Esophagus mucosa (tissue), 1 donor: ENCODE measurements at regions not wholly inside any gene's neighbourhood (a gene's known extent, or its start where the extent isn't known, plus 50 kb on each side); places are given as distances from the start of the nearest gene placed in this dataset.

Experiments used
- ATAC-seq: fragments of 200-7000 bp; cut with Tn5 transposase; one replicate; pipeline ENCODE4 v1.9.1; 2020
- donor health status: DM: yes; HTN: yes; CAD: no.

GRCh38 chr7:23981314-23981713 is 271.3 kb downstream of the STK31 start:
- ATAC-seq = no peak

DNA sequence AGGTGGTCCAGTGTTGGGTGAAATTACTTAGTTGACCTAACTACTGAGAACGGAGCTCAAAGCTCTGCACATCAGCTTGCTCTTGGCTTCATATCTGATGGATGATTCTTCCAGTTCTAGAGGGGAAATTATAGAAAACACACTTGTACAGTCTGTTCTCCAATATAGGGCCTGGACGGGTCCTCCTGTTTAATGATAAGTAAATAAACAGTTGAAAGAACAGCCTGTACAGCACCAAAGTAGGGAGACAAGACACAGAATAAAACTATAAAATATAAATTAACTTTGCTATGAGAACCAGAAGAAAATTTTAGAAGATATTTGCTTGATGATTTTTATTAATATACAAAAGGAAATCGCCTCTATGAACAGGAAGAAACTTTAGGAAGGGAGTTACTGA is 271.7 kb downstream of the STK31 start:
- no peak for ATAC-seq

GRCh38 chr7:24005517-24005916 is 278.5 kb upstream of the NPY start:
- no peak for ATAC-seq

- ATAC-seq = no peak
Measured at GRCh38 chr7:24010495-24010894, 273.5 kb upstream of the NPY start.

DNA sequence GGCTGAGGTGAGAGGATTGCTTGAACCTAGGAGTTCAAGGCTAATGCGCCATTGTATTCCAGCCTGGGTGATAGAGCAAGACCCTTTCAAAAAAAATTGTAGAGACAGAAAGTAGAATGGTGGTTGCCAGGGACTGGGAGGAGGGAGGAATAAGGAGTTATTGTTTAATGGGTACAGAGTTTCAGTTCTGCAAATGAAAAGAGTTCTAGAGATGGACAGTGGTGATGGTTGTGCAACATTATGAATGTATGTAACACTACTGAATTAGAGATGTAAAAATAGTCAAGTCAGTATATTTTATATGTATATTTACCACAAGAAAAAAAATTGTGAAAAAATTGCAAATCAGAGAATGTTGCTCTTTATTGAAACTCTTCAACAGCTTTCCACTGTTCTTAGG is 266.5 kb upstream of the NPY start:
- ATAC-seq = no peak

DNA sequence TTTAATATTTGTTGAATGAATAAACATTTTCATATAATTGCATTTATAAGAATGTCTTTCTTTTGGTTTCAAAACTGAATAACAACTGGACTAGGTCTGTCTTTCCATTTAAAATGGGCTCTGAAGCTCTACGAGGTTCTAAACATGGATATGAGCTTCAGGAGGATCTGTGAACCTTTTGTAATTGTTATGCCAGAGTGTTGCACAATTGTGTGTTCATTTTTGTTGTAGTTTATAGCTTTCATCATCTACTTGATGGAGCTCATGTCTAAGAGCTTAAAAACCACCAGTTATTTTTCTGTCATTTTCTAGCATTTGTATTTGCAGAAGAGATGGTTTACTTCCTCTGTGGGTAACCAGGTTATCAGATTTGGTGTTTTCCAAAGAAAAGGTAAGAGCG is 265.7 kb upstream of the NPY start:
- ATAC-seq = no peak

DNA sequence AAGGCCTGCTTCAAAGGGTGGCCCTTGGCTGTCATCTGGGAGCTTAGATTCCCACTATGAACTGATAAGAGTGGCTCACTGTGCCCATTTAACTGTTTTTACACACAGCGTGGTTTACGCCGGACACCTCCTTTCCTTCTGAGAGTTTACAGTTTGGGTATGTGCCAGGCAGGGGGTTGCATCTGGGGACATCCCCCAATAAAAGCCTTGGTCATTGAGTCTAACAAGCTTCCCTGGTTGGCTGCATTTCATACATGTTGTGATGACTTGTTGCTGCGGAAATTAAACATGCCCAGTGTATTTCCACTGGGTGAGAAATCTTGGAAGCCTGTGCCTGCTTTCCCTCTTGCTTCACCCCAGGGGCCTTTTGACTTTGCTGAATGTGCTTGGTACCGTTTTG is 264.1 kb upstream of the NPY start:
- no peak for ATAC-seq

DNA sequence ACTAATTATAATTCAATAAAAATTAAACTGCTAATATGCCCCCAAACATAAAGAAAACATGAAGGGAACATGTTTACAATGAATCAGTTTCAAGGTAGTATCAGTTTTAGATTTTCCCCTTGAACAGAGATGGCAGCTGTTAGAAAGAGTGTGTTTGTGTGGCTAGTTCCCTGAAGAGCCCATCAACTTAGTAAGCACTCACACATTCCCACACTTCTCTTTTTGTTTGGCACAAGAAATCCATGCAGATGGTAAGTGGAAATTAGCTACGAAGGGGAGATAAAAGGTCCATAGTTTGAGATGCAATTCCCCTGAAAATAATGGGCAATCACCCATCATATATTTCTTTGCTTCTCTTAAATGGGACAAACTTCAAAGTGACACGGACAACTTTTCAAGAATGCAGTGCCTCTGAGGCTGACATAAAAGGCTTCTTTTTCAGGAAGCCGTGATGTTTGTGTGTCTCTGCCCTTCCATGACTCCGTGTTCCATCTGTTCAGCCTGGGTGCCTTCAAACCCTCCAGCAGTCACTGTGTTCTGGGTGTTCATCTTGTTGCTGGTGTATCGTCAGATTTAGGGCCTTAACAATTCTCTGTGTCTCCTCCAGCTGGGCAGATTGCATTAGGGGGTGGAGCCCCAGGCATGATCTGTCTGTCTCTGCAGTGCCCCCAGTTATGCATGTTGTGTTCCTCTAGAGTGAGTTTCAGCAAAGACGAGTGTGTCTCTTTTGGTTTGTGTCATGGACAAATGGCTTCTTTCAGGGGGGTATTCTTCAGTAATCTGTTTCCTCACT is 259.5 kb upstream of the NPY start:
- ATAC-seq = no peak

GRCh38 chr7:24025094-24025493 is 258.9 kb upstream of the NPY start:
- no peak for ATAC-seq

GRCh38 chr7:24025765-24026164 is 258.2 kb upstream of the NPY start:
- ATAC-seq = no peak

GRCh38 chr7:24026351-24026750 is 257.6 kb upstream of the NPY start:
- ATAC-seq = no peak

- ATAC-seq = no peak
Measured at GRCh38 chr7:24029068-24029467, 254.9 kb upstream of the NPY start.

GRCh38 chr7:24034251-24034650 is 249.7 kb upstream of the NPY start:
- no peak for ATAC-seq

DNA sequence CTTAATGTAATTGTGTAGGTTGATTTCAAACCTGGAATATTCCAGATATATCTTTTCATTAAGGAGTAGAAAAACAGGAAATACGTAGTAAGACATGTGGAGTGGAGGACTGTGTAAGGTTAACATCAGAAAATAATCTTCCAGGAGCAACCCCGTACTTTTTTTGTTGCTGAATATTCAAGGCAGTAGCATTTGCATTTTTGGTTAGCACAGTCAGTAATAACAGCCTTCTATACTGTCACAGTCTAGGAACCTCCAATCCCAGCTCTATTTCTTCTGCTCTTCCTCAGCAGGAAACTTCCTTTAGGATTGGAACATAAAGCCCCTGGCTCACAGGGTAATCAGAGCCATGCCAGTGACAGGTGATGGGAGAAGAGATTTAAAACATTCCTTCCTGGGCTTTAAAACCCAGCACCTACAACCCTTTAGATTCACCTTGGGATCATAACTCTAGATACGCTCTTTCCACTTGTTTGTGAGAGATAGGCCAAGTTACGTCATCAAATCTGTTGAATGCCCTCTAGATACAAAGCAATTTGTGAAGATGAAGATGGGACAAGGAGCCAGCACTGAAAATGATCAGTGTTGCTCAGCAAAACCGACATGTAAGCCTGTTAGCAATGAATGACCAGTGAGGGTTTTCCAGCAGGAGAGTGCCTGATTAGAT is 248.5 kb upstream of the NPY start:
- ATAC-seq = no peak

DNA sequence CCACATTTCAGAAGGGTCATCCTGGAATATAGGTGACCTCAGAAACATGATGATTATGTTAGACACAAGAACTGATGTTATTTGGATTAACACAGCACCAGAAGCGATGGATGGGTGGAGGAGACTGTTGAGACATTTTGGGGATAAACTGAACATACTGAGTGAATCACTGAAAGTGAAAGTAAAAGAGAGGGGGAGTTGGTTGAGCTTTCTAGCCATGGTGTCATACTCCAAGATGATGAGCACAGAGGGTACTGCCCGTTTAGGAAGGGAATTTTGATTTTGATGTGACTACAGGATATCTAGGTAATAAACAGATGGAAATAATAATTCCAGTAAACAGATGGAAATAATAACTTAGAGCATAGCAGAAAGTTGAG is 248.0 kb upstream of the NPY start:
- no peak for ATAC-seq

DNA sequence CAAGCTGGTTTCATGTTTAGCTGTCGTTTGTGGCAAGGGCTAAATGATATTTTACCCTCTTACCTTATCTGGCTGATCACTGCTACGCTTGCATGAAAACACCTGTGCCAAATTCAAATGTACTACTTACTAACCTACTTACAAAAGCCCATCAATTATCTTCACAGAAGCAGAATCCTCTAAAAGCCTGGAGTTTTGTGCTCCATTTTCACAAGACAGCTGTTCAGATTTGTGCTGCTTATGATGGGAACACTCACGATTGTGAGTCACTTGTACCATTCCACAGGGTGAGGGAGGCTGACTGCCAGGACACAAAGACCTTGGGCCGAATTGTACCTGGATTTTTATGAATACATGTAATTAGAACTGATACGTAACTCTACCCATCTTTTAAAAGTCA is 245.0 kb upstream of the NPY start:
- no peak for ATAC-seq

DNA sequence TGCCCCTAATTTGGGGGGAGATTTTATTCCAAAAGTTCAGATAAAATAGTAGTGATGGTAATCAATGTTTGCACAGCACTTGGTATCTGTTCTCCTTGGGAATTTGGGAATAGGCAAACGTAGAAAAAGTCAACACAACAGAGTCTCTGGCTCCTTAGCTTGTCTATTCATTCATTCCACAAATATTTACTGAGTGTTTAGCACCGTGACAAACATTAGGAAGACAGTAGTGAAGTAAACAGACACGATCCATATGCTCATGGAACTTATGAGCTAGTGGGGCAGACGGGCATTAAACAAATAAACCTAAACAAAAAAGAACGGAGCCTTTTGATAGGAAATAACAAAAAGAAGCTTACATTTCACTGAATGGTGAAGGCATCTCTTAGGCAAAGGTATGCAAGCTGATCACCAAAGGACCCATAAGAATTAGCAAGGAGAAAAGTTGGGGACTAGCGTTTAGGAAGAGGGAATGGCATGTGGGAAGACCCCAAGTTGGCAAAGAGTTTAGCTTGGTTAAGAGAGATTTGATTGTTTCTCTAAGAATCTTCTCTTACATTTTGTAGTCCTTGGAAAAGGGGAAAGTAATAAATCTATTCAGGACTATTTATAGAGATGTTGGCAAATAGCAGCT is 243.9 kb upstream of the NPY start:
- no peak for ATAC-seq

GRCh38 chr7:24042028-24042427 is 242.0 kb upstream of the NPY start:
- ATAC-seq = no peak

DNA sequence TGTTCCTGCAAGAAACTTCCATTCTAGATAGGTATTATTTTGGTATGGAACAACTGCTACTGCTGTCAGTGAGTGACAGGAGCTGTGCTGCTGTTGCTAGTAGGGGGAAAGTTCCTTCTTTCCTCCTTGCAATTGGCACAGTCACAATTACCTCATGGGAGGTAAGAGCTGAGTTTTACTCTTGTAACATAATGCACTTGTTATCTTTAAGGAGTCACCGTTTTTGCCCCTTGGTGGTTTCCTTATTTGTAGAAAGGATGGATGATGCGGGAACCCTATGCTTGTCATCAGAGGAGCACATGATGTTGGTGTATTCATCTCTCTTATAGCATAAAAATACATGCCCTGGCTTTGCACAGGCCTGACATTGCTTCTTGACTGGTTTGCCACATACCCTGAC is 234.7 kb upstream of the NPY start:
- no peak for ATAC-seq

GRCh38 chr7:24050991-24051560 is 232.9 kb upstream of the NPY start:
- ATAC-seq = no peak

GRCh38 chr7:24051651-24052050 is 232.3 kb upstream of the NPY start:
- no peak for ATAC-seq

GRCh38 chr7:24052572-24053260 is 231.3 kb upstream of the NPY start:
- ATAC-seq = no peak

DNA sequence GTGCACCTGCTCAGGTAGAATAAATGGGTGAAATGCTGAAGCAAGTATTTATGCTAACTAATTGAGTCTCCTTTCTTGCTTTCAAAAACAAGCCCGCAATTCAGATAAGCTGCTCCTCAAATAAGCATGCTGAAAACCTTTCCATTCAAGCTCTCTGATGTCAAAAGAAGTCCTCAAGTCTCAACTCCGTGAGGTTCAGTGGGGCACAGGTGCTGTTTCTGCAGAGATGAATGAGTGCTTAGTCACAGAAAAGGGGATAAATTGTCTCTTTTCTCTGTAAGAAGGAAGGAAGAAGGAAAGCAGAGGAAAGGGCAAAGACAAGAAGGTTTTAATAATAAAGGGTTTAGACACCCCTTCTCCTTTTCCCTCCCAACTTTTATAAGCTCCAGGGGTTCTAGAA is 229.8 kb upstream of the NPY start:
- no peak for ATAC-seq
